ENCODE measurements at regions not wholly inside any gene's neighbourhood (a gene's known extent, or its start where the extent isn't known, plus 50 kb on each side); places are given as distances from the start of the nearest gene placed in this dataset.

GRCh38 chr14:98638366-98638765, 633.6 kb downstream of the BCL11B start:
- Histone ChIP-seq H3K36me3 (ENCODE audit: control insufficient read depth in 2 of 2, insufficient read depth in 1 of 2, low read length in 2 of 2) (no peaks in the 10 kb centered on the region), H3K4me1 (ENCODE audit: control insufficient read depth, insufficient read depth, low read length) (peaks cover 2% of the 10 kb centered on the region; the same call in 1 of the 2 replicates), H3K4me3 (ENCODE audit: low read depth, low read length) (no peak overlapping the region), H3K27ac (ENCODE audit: extremely low read depth, low read depth, low read length) (no peak overlapping the region), H3K9me3 (ENCODE audit: control insufficient read depth, insufficient read depth, low read depth, low read length) (no peaks in the 10 kb centered on the region)
- POLR2A ChIA-PET = no interaction called here
- CTCF ChIA-PET = no interaction called here
- TF ChIP-seq ZFP37 (tag by site-specific recombination; IDR thresholded peaks at IDR 0.05) (no peak), ZNF514 (tag by site-specific recombination; IDR thresholded peaks at IDR 0.05) (no peak), ZNF239 (tag by site-specific recombination; IDR thresholded peaks at IDR 0.05) (no peak), MEIS1 (CRISPR knock-in tag; IDR thresholded peaks at IDR 0.05; ENCODE audit: borderline replicate concordance) (no peak), ZSCAN23 (tag by site-specific recombination; IDR thresholded peaks at IDR 0.05) (no peak), ZNF16 (tag by site-specific recombination; IDR thresholded peaks at IDR 0.05; ENCODE audit: low read depth) (no peak), ZNF214 (tag by site-specific recombination; IDR thresholded peaks at IDR 0.05; ENCODE audit: borderline replicate concordance) (no peak), ZNF174 (tag by site-specific recombination; IDR thresholded peaks at IDR 0.05) (no peak), ZNF248 (tag by site-specific recombination; IDR thresholded peaks at IDR 0.05) (no peak), ZNF354C (tag by site-specific recombination; IDR thresholded peaks at IDR 0.05; ENCODE audit: borderline replicate concordance, low read depth) (no peak), ZBTB44 (tag by site-specific recombination; IDR thresholded peaks at IDR 0.05) (no peak), ZNF416 (tag by site-specific recombination; IDR thresholded peaks at IDR 0.05) (no peak)

DNA sequence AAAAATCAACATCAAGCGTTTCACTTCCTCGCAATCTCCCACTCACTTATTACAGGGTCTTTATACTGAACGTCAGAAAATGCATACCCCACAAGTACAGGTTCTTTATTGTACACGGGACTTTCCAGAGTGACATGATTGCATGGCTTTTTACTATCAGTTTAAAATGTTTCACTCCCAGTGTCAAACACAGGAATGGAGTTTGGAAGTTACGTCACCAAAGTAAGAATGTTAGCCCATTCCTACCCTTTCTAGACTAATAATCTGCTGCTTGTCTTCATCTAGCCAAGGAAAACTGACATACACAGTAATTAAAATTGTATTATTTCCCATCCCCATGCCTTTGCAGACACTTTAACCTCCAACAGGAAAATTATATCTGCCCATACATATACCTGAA, 624.2 kb downstream of the BCL11B start:
- Histone ChIP-seq H3K36me3 (ENCODE audit: control insufficient read depth in 2 of 2, insufficient read depth in 1 of 2, low read length in 2 of 2) (no peaks in the 10 kb centered on the region), H3K9me3 (ENCODE audit: control insufficient read depth, insufficient read depth, low read depth, low read length) (no peaks in the 10 kb centered on the region), H3K4me3 (ENCODE audit: low read depth, low read length) (no peak overlapping the region), H3K27ac (ENCODE audit: extremely low read depth, low read depth, low read length) (no peak overlapping the region), H3K4me1 (ENCODE audit: control insufficient read depth, insufficient read depth, low read length) (no peaks in the 10 kb centered on the region)
- POLR2A ChIA-PET = no interaction called here
- CTCF ChIA-PET = no interaction called here
- TF ChIP-seq, protein P1, sequence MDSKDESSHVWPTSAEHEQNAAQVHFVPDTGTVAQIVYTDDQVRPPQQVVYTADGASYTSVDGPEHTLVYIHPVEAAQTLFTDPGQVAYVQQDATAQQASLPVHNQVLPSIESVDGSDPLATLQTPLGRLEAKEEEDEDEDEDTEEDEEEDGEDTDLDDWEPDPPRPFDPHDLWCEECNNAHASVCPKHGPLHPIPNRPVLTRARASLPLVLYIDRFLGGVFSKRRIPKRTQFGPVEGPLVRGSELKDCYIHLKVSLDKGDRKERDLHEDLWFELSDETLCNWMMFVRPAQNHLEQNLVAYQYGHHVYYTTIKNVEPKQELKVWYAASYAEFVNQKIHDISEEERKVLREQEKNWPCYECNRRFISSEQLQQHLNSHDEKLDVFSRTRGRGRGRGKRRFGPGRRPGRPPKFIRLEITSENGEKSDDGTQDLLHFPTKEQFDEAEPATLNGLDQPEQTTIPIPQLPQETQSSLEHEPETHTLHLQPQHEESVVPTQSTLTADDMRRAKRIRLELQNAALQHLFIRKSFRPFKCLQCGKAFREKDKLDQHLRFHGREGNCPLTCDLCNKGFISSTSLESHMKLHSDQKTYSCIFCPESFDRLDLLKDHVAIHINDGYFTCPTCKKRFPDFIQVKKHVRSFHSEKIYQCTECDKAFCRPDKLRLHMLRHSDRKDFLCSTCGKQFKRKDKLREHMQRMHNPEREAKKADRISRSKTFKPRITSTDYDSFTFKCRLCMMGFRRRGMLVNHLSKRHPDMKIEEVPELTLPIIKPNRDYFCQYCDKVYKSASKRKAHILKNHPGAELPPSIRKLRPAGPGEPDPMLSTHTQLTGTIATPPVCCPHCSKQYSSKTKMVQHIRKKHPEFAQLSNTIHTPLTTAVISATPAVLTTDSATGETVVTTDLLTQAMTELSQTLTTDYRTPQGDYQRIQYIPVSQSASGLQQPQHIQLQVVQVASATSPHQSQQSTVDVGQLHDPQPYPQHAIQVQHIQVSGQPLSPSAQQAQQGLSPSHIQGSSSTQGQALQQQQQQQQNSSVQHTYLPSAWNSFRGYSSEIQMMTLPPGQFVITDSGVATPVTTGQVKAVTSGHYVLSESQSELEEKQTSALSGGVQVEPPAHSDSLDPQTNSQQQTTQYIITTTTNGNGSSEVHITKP (tag by site-specific recombination; IDR thresholded peaks at IDR 0.05) = no peak
- TF ChIP-seq SCRT1 (tag by site-specific recombination; IDR thresholded peaks at IDR 0.05; ENCODE audit: borderline replicate concordance) = no peak
- TF ChIP-seq ZNF677 (tag by site-specific recombination; IDR thresholded peaks at IDR 0.05) = no peak
- TF ChIP-seq, protein P2, sequence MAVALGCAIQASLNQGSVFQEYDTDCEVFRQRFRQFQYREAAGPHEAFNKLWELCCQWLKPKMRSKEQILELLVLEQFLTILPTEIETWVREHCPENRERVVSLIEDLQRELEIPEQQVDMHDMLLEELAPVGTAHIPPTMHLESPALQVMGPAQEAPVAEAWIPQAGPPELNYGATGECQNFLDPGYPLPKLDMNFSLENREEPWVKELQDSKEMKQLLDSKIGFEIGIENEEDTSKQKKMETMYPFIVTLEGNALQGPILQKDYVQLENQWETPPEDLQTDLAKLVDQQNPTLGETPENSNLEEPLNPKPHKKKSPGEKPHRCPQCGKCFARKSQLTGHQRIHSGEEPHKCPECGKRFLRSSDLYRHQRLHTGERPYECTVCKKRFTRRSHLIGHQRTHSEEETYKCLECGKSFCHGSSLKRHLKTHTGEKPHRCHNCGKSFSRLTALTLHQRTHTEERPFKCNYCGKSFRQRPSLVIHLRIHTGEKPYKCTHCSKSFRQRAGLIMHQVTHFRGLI (tag by site-specific recombination; IDR thresholded peaks at IDR 0.05) = no peak

DNA sequence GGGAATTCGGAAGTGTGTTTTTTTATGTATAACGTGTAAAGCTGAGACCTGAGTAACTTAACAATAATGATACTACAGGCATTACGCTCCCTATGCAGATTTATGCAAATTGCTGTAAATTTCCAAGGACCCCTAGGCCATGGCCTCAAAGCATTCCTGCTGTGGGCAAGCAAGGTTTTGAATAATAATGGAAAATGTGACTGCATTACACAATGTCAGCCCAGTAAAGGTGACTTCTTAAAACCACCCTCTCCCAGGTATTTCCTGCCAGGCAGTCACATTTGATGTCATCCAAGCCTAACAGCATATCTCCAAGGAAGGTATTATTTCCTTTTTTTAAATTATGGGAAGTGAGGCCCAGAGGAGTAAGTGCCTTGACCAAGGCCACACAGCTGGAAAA, 621.0 kb downstream of the BCL11B start:
- Histone ChIP-seq H3K27ac (ENCODE audit: extremely low read depth, low read depth, low read length) (no peak overlapping the region), H3K36me3 (ENCODE audit: control insufficient read depth in 2 of 2, insufficient read depth in 1 of 2, low read length in 2 of 2) (no peaks in the 10 kb centered on the region), H3K9me3 (ENCODE audit: control insufficient read depth, insufficient read depth, low read depth, low read length) (no peaks in the 10 kb centered on the region), H3K4me3 (ENCODE audit: low read depth, low read length) (no peak overlapping the region), H3K4me1 (ENCODE audit: control insufficient read depth, insufficient read depth, low read length) (no peaks in the 10 kb centered on the region)
- ChIA-PET CTCF (no interaction called here), POLR2A (no interaction called here)
- TF ChIP-seq, protein P3, sequence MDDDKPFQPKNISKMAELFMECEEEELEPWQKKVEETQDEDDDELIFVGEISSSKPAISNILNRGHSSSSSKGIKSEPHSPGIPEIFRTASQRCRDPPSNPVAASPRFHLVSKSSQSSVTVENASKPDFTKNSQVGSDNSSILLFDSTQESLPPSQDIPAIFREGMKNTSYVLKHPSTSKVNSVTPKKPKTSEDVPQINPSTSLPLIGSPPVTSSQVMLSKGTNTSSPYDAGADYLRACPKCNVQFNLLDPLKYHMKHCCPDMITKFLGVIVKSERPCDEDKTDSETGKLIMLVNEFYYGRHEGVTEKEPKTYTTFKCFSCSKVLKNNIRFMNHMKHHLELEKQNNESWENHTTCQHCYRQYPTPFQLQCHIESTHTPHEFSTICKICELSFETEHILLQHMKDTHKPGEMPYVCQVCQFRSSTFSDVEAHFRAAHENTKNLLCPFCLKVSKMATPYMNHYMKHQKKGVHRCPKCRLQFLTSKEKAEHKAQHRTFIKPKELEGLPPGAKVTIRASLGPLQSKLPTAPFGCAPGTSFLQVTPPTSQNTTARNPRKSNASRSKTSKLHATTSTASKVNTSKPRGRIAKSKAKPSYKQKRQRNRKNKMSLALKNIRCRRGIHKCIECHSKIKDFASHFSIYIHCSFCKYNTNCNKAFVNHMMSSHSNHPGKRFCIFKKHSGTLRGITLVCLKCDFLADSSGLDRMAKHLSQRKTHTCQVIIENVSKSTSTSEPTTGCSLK (tag by site-specific recombination; IDR thresholded peaks at IDR 0.05) = no peak
- TF ChIP-seq ZNF701 (tag by site-specific recombination; IDR thresholded peaks at IDR 0.05) (no peak), EGR2 (tag by site-specific recombination; IDR thresholded peaks at IDR 0.05; ENCODE audit: low read depth) (no peak), PATZ1 (tag by site-specific recombination; IDR thresholded peaks at IDR 0.05) (no peak), OVOL3 (tag by site-specific recombination; IDR thresholded peaks at IDR 0.05) (no peak), ZBTB48 (tag by site-specific recombination; IDR thresholded peaks at IDR 0.05) (no peak)
